GM12891 (cell line): ENCODE measurements at regions not wholly inside any gene's neighbourhood (a gene's known extent, or its start where the extent isn't known, plus 50 kb on each side); places are given as distances from the start of the nearest gene placed in this dataset.

Experiments used
- POLR2A ChIP-seq: IDR thresholded peaks from 2 replicates; pipeline ENCODE4 v1.6.1; 2011; ENCODE audit warnings: low read depth, low read length, control low read depth
- POLR2AphosphoS5 ChIP-seq: IDR thresholded peaks from 2 replicates; pipeline ENCODE4 v1.6.1; 2011; ENCODE audit warnings: low read depth, low read length, control low read depth
- SPI1 ChIP-seq: IDR thresholded peaks from 2 replicates; pipeline ENCODE4 v1.6.1; 2011; ENCODE audit warnings: low read depth, low read length, control low read depth
- TAF1 ChIP-seq: IDR thresholded peaks from 2 replicates; pipeline ENCODE4 v1.6.1; 2011; ENCODE audit warnings: low read depth, low read length, control low read depth

GRCh38 chr14:32023540-32023939 is 53.6 kb upstream of the ARHGAP5 start:
- TF ChIP-seq TAF1 (no peak), SPI1 (no peak), POLR2A (no peak), POLR2AphosphoS5 (no peak)
